ENCODE measurements at regions not wholly inside any gene's neighbourhood (a gene's known extent, or its start where the extent isn't known, plus 50 kb on each side); places are given as distances from the start of the nearest gene placed in this dataset.
"Not testable (repeated sequence)": the region's sequence is repeated elsewhere in the genome, so short reads cannot be mapped to it uniquely, and the experiment has no call there.

GRCh38 chr9:24801344-24801743, 255.6 kb upstream of the IZUMO3 start:
- no peak for TF ChIP-seq SP1 (IDR thresholded peaks at IDR 0.05)
- TF ChIP-seq CTBP1 (IDR thresholded peaks at IDR 0.05; ENCODE audit: borderline replicate concordance): no peak
- no peak for TF ChIP-seq SUZ12 (IDR thresholded peaks at IDR 0.05)
- no peak for TF ChIP-seq FOXA1 (IDR thresholded peaks at IDR 0.05)
- no peak for TF ChIP-seq L3MBTL2 (conservative IDR thresholded peaks at IDR 0.05)
- no peak for TF ChIP-seq NFRKB (IDR thresholded peaks at IDR 0.05)
- TF ChIP-seq FOXM1 (IDR thresholded peaks at IDR 0.05; ENCODE audit: borderline replicate concordance): no peak
- TF ChIP-seq FOXK2 (IDR thresholded peaks at IDR 0.05): no peak
- TF ChIP-seq ELF4 (IDR thresholded peaks at IDR 0.05): no peak
- TF ChIP-seq ARNT (IDR thresholded peaks at IDR 0.05): no peak
- no peak for TF ChIP-seq LEF1 (IDR thresholded peaks at IDR 0.05; ENCODE audit: borderline replicate concordance)
- TF ChIP-seq BHLHE40 (IDR thresholded peaks at IDR 0.05; ENCODE audit: borderline replicate concordance): no peak
- TF ChIP-seq ZNF384 (IDR thresholded peaks at IDR 0.05): no peak
- TF ChIP-seq, protein P1, sequence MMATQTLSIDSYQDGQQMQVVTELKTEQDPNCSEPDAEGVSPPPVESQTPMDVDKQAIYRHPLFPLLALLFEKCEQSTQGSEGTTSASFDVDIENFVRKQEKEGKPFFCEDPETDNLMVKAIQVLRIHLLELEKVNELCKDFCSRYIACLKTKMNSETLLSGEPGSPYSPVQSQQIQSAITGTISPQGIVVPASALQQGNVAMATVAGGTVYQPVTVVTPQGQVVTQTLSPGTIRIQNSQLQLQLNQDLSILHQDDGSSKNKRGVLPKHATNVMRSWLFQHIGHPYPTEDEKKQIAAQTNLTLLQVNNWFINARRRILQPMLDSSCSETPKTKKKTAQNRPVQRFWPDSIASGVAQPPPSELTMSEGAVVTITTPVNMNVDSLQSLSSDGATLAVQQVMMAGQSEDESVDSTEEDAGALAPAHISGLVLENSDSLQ (IDR thresholded peaks at IDR 0.05): no peak
- no peak for TF ChIP-seq TARDBP (IDR thresholded peaks at IDR 0.05)
- no peak for TF ChIP-seq HDGF (IDR thresholded peaks at IDR 0.05; ENCODE audit: borderline replicate concordance)
- POLR2A ChIA-PET: no interaction called here
- no peak for DNase-seq (ENCODE audit: extremely low spot score)
- CTCF ChIA-PET: no interaction called here

- ChIA-PET CTCF (no interaction called here), POLR2A (no interaction called here)
- TF ChIP-seq NFRKB (IDR thresholded peaks at IDR 0.05): no peak
- TF ChIP-seq HDGF (IDR thresholded peaks at IDR 0.05; ENCODE audit: borderline replicate concordance): no peak
- no peak for TF ChIP-seq FOXM1 (IDR thresholded peaks at IDR 0.05; ENCODE audit: borderline replicate concordance)
- TF ChIP-seq LEF1 (IDR thresholded peaks at IDR 0.05; ENCODE audit: borderline replicate concordance): no peak
- DNase-seq (ENCODE audit: extremely low spot score): no peak
Observed at GRCh38 chr9:24793787-24794186, 248.1 kb upstream of the IZUMO3 start.

DNA sequence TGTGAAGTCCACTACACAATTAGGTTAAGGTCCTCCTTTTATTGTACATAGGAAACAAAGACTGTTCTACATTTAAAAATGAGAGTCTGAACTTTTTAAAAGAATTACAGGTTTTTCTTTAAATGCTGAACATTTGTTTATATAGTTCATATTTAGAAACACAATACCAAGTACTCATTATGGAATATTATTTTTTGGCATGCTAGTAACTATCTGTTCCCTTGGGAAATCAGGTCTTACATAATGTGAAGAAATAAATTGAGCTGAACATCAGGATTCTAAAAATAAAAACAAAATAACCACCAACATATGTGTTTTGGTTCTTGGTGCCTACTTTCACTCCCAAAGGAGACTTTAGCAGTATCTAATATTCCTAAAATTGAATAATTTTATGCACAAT, 230.5 kb upstream of the IZUMO3 start:
- no peak for TF ChIP-seq ZNF384 (IDR thresholded peaks at IDR 0.05)
- TF ChIP-seq FOXK2 (IDR thresholded peaks at IDR 0.05): no peak
- no peak for TF ChIP-seq BHLHE40 (IDR thresholded peaks at IDR 0.05; ENCODE audit: borderline replicate concordance)
- TF ChIP-seq HDGF (IDR thresholded peaks at IDR 0.05; ENCODE audit: borderline replicate concordance): no peak
- TF ChIP-seq ARNT (IDR thresholded peaks at IDR 0.05): no peak
- no peak for TF ChIP-seq TARDBP (IDR thresholded peaks at IDR 0.05)
- no peak for TF ChIP-seq FOXM1 (IDR thresholded peaks at IDR 0.05; ENCODE audit: borderline replicate concordance)
- TF ChIP-seq LEF1 (IDR thresholded peaks at IDR 0.05; ENCODE audit: borderline replicate concordance): no peak
- TF ChIP-seq CTBP1 (IDR thresholded peaks at IDR 0.05; ENCODE audit: borderline replicate concordance): no peak
- TF ChIP-seq SUZ12 (IDR thresholded peaks at IDR 0.05): no peak
- TF ChIP-seq SP1 (IDR thresholded peaks at IDR 0.05): no peak
- TF ChIP-seq, protein P1 (IDR thresholded peaks at IDR 0.05): no peak
- TF ChIP-seq FOXA1 (IDR thresholded peaks at IDR 0.05): no peak
- no peak for TF ChIP-seq NFRKB (IDR thresholded peaks at IDR 0.05)
- ChIA-PET POLR2A (no interaction called here), CTCF (no interaction called here)
- DNase-seq (ENCODE audit: extremely low spot score): no peak

DNA sequence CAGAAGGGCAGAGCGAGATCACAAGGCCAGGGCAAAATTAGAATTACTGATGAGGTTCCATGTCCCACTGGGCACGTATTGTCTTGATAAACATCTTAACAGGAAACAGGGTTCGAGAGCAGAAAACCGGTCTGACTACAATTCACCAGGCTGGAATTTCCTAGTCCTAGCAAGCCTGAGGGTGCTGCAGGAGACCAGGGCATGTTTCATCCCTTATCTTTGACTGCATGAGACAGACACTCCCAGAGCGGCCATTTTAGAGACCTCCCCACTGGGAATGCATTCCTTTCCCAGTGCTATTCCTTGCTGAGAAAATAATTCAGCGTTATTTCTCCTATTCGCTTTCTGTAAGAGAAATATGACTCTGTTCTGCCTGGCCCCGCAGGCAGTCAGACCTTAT, 228.5 kb upstream of the IZUMO3 start:
- DNase-seq (ENCODE audit: extremely low spot score); POLR2A ChIA-PET; CTCF ChIA-PET: not testable (repeated sequence)

DNA sequence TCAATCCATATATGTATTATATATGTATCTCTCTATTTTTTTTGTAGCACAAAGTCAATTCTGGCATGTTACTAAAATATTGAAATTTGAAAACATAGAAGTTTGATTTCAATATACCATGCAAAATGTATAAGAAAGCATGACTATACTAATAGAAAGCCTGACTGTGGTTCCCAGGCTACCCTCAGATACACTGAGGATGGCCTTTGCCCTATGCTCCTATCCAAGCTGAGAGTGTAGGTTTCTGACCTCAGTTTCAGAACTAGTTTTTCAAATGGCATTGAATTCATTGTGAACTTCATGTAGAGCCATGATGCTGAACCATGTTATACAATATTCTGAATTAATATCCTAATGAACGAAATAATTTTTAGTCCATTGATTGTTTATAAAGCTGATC, 220.4 kb upstream of the IZUMO3 start:
- TF ChIP-seq TARDBP (IDR thresholded peaks at IDR 0.05) (no peak), CTBP1 (IDR thresholded peaks at IDR 0.05; ENCODE audit: borderline replicate concordance) (no peak), ZNF384 (IDR thresholded peaks at IDR 0.05) (no peak), HDGF (IDR thresholded peaks at IDR 0.05; ENCODE audit: borderline replicate concordance) (no peak), SP1 (IDR thresholded peaks at IDR 0.05) (no peak), NFRKB (IDR thresholded peaks at IDR 0.05) (no peak), ARNT (IDR thresholded peaks at IDR 0.05) (no peak), SUZ12 (IDR thresholded peaks at IDR 0.05) (no peak), BHLHE40 (IDR thresholded peaks at IDR 0.05; ENCODE audit: borderline replicate concordance) (no peak), FOXA1 (IDR thresholded peaks at IDR 0.05) (no peak), FOXM1 (IDR thresholded peaks at IDR 0.05; ENCODE audit: borderline replicate concordance) (no peak), L3MBTL2 (conservative IDR thresholded peaks at IDR 0.05) (no peak)
- TF ChIP-seq, protein P1 (IDR thresholded peaks at IDR 0.05): no peak
- DNase-seq (ENCODE audit: extremely low spot score): no peak
- ChIA-PET CTCF (no interaction called here), POLR2A (no interaction called here)

DNA sequence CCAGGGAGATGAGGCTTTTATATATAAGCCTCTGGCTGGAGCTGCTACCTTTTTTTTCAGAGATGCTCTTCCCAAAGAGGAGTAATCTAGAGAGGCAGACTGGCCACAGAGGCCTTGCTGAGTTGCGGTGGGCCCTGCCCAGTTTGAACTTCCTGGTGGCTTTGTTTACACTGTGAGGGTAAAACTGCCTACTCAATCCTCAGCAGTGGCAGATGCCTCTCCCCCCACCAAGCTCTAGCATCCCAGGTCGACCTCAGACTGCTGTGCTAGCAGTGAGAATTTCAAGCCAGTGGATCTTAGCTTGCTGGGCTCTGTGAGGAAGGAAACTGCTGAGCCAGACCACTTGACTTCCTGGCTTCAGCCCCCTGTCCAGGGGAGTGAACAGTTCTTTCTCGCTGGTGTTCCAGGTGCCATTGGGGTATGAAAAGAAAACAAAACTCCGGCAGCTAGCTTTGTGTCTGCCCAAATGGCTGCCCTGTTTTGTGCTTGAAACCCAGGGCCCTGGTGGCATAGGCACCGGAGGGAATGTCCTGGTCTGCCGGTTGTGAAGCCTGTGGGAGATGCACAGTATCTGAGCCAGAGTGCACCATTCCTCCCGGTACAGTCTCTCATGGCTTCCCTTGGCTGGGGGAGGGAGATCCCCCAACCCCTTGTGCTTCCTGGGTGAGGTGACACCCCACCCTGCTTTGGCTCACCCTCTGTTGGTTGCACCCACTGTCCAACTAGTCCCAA, 219.5 kb upstream of the IZUMO3 start:
- POLR2A ChIA-PET: no interaction called here
- no peak for DNase-seq (ENCODE audit: extremely low spot score)

More for the DNA sequence above, 219.5 kb upstream of the IZUMO3 start:
- TF ChIP-seq L3MBTL2 (conservative IDR thresholded peaks at IDR 0.05): no peak
- TF ChIP-seq SUZ12 (IDR thresholded peaks at IDR 0.05): no peak
- TF ChIP-seq SP1 (IDR thresholded peaks at IDR 0.05): no peak
- TF ChIP-seq FOXM1 (IDR thresholded peaks at IDR 0.05; ENCODE audit: borderline replicate concordance): no peak
- no peak for TF ChIP-seq CTBP1 (IDR thresholded peaks at IDR 0.05; ENCODE audit: borderline replicate concordance)
- TF ChIP-seq FOXA1 (IDR thresholded peaks at IDR 0.05): no peak
- CTCF ChIA-PET: no interaction called here

All from HEK293T (cell line).